Endothelial cell of umbilical vein (primary cell): ENCODE measurements at regions not wholly inside any gene's neighbourhood (a gene's known extent, or its start where the extent isn't known, plus 50 kb on each side); places are given as distances from the start of the nearest gene placed in this dataset.

Source experiments
- EZH2 ChIP-seq: IDR thresholded peaks from 2 replicates; pipeline ENCODE4 v1.6.1; 2012; ENCODE audit warnings: borderline replicate concordance, low read depth, mild to moderate bottlenecking, moderate library complexity, low read length, inconsistent platforms; ENCODE audit not compliant: severe bottlenecking
- FOS ChIP-seq: IDR thresholded peaks from 2 replicates; pipeline ENCODE4 v1.6.1; 2011; ENCODE audit warnings: mild to moderate bottlenecking, low read length, moderate library complexity, borderline replicate concordance; ENCODE audit not compliant: insufficient read depth
- GATA2 ChIP-seq: IDR thresholded peaks from 2 replicates; pipeline ENCODE4 v1.7.0; 2011; ENCODE audit warnings: low read depth, mild to moderate bottlenecking, moderate library complexity, mixed read lengths, low read length; ENCODE audit not compliant: insufficient read length, insufficient read depth
- JUN ChIP-seq: IDR thresholded peaks from 2 replicates; pipeline ENCODE4 v1.6.1; 2011; ENCODE audit warnings: borderline replicate concordance, low read depth; ENCODE audit not compliant: insufficient read length, insufficient read depth
- MAX ChIP-seq: IDR thresholded peaks from 2 replicates; pipeline ENCODE4 v1.6.1; 2011; ENCODE audit not compliant: insufficient read depth, insufficient read length
- MYC ChIP-seq: IDR thresholded peaks from one replicate; pipeline ENCODE4 v1.6.1; 2011; ENCODE audit warnings: mild to moderate bottlenecking, low read depth, low read length
- POLR2A ChIP-seq: IDR thresholded peaks from 2 replicates; pipeline ENCODE4 v1.6.1; 2012; ENCODE audit warnings: low read depth, mild to moderate bottlenecking, control low read depth, low read length
- POLR2AphosphoS5 ChIP-seq: IDR thresholded peaks from 2 replicates; pipeline ENCODE4 v1.6.1; 2012; ENCODE audit warnings: low read depth, mild to moderate bottlenecking, control low read depth, low read length, moderate library complexity; ENCODE audit not compliant: insufficient read depth
- TF ChIP-seq, protein P1 (sequence below), 2 donors: IDR thresholded peaks; 1 replicate in 1 of 2; 2 replicates in 1 of 2; pipeline ENCODE4 v1.5.1; 2011; ENCODE audit warnings: low read length in 2 of 2, mild to moderate bottlenecking in 2 of 2, moderate library complexity in 2 of 2, control low read depth in 1 of 2, inconsistent platforms in 1 of 2, low read depth in 1 of 2; ENCODE audit not compliant: insufficient read depth in 1 of 2; ENCODE audit errors: extremely low read depth in 1 of 2

DNA sequence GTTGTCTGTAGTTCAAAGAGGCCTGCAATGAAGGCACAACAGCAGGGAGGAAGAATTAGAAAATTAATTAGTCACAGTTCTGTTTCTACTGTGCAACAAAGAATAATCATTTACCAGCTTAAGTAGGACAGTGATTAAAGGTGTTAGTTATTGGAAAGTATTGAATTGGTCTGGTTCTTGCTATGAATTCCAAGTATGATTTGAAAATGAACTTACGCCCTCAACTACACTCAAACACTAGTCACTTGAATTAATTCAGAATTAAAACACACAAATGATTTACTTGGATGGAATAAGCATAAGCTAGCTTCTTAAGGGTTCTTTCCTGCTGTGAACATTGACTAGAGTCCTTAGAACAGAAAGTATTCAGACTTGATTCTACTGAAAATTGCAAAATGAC is 69.9 kb upstream of the EXOC1L start:
- TF ChIP-seq, protein P1, sequence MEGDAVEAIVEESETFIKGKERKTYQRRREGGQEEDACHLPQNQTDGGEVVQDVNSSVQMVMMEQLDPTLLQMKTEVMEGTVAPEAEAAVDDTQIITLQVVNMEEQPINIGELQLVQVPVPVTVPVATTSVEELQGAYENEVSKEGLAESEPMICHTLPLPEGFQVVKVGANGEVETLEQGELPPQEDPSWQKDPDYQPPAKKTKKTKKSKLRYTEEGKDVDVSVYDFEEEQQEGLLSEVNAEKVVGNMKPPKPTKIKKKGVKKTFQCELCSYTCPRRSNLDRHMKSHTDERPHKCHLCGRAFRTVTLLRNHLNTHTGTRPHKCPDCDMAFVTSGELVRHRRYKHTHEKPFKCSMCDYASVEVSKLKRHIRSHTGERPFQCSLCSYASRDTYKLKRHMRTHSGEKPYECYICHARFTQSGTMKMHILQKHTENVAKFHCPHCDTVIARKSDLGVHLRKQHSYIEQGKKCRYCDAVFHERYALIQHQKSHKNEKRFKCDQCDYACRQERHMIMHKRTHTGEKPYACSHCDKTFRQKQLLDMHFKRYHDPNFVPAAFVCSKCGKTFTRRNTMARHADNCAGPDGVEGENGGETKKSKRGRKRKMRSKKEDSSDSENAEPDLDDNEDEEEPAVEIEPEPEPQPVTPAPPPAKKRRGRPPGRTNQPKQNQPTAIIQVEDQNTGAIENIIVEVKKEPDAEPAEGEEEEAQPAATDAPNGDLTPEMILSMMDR (IDR thresholded peaks at IDR 0.05; ENCODE audit: extremely low read depth in 1 of 2, insufficient read depth in 1 of 2, low read depth in 1 of 2, low read length in 2 of 2), result no peak
- TF ChIP-seq POLR2A (no peak), POLR2AphosphoS5 (no peak), MAX (no peak), JUN (no peak), EZH2 (no peak), GATA2 (no peak), MYC (no peak), FOS (no peak)
